ENCODE measurements at regions not wholly inside any gene's neighbourhood (a gene's known extent, or its start where the extent isn't known, plus 50 kb on each side); places are given as distances from the start of the nearest gene placed in this dataset.

DNA sequence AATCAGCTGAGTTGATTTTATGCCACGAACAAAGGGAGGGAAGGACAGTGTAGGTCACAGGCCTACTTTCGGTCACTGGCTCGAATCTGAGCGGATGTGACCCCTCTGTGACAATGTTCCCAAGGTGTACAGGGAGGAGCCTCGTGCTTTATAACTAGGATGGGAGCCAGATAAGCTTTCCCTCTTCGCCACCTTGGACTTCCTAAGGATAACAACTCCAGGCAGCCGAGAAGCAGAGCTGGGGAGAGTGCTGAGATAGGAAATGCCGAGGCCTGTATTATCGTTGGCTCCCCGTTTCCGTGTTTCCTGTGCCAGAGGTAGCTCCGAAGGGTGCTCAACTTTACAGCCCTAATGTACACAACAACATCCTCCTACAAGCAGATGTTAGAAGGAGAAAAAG, 217.8 kb upstream of the IRX3 start:
- H3K4me3 Mint-ChIP-seq = no peak overlapping the region
- H3K4me1 Mint-ChIP-seq = no peaks in the 10 kb centered on the region

GRCh38 chr16:54503856-54504219, 217.3 kb upstream of the IRX3 start:
- Mint-ChIP-seq H3K27ac (ENCODE audit: low read depth) (no peak overlapping the region), H3K9me3 (no peaks in the 10 kb centered on the region), H3K27me3 (peaks cover 28% of the 10 kb centered on the region), H3K4me1 (no peaks in the 10 kb centered on the region), H3K4me3 (no peak overlapping the region), H3K36me3 (ENCODE audit: insufficient read depth) (no peaks in the 10 kb centered on the region)
- ATAC-seq (replicated peaks; ENCODE audit: extremely low read depth, poor library complexity, severe bottlenecking) (no peak), DNase-seq (ENCODE audit: low spot score in 2 of 2) (no peak)

More for the DNA sequence above, 217.8 kb upstream of the IRX3 start:
- Mint-ChIP-seq H3K36me3 (ENCODE audit: insufficient read depth) (no peaks in the 10 kb centered on the region), H3K27me3 (peaks cover 28% of the 10 kb centered on the region), H3K9me3 (no peaks in the 10 kb centered on the region), H3K27ac (ENCODE audit: low read depth) (no peak overlapping the region)
- ATAC-seq (replicated peaks; ENCODE audit: extremely low read depth, poor library complexity, severe bottlenecking) = no peak
- no peak for DNase-seq (ENCODE audit: low spot score in 2 of 2)

DNA sequence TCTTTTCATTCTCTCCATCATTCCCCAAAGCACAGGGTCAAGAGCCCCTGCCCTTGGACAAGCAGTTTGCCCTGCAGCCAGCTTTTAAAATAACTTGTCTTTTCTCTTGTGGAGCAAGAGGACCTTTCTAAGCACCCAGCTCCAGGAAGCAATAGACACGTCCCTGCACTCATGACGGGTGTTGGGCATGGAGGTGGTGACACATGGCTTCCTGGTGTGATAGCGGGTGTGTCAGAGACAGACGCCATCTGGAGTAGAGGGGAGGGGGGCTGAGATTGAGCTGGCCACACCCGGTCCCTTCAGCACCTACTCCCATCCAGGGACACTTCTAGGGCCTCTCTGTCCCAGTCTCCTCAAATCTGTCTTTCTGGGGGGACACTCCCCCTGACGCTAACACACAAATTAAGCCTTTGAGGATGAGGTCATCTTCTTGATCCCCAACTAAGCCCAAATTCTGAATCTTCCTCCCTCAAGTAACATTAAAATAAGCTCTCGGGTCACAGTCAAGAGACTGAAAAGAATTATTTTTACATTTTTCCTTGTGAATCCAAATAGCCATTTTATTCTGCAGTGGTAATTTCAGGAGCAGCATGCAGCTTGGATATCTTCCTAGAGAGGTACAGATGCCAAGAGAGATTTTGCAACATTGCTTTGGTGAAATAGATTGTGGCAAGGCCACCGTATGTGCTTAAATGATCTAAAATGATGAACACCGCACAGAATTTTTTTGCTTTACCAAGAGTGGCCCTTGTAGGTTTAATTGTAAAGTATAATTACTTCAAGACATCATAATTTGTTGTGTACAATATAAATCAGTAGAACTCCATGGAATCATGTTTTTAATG, 216.6 kb upstream of the IRX3 start:
- Mint-ChIP-seq H3K36me3 (ENCODE audit: insufficient read depth) (no peaks in the 10 kb centered on the region), H3K27me3 (peaks cover 28% of the 10 kb centered on the region), H3K27ac (ENCODE audit: low read depth) (no peak overlapping the region), H3K9me3 (peaks cover 2% of the 10 kb centered on the region), H3K4me1 (no peaks in the 10 kb centered on the region), H3K4me3 (no peak overlapping the region)
- ATAC-seq (replicated peaks; ENCODE audit: extremely low read depth, poor library complexity, severe bottlenecking) = no peak
- DNase-seq (ENCODE audit: low spot score in 2 of 2) = no peak

GRCh38 chr16:54501797-54502196, 215.2 kb upstream of the IRX3 start:
- Mint-ChIP-seq H3K4me1 (no peaks in the 10 kb centered on the region), H3K9me3 (peaks cover 6% of the 10 kb centered on the region), H3K27ac (ENCODE audit: low read depth) (no peak overlapping the region), H3K27me3 (peaks cover 28% of the 10 kb centered on the region), H3K4me3 (no peak overlapping the region), H3K36me3 (ENCODE audit: insufficient read depth) (no peaks in the 10 kb centered on the region)
- ATAC-seq (replicated peaks; ENCODE audit: extremely low read depth, poor library complexity, severe bottlenecking) = no peak
- DNase-seq (ENCODE audit: low spot score in 2 of 2) = no peak

GRCh38 chr16:54493594-54493993, 207.0 kb upstream of the IRX3 start:
- Mint-ChIP-seq H3K4me3 (no peak overlapping the region), H3K4me1 (no peaks in the 10 kb centered on the region), H3K27me3 (peaks cover 24% of the 10 kb centered on the region), H3K36me3 (ENCODE audit: insufficient read depth) (no peaks in the 10 kb centered on the region), H3K27ac (ENCODE audit: low read depth) (no peak overlapping the region), H3K9me3 (peaks cover 6% of the 10 kb centered on the region)
- ATAC-seq (replicated peaks; ENCODE audit: extremely low read depth, poor library complexity, severe bottlenecking) = no peak
- DNase-seq (ENCODE audit: low spot score in 2 of 2) = no peak

- no peak overlapping the region for H3K27ac Mint-ChIP-seq (ENCODE audit: low read depth)
- peaks cover 2% of the 10 kb centered on the region for H3K9me3 Mint-ChIP-seq
- no peak overlapping the region for H3K4me3 Mint-ChIP-seq
- H3K36me3 Mint-ChIP-seq (ENCODE audit: insufficient read depth) = no peaks in the 10 kb centered on the region
- DNase-seq (ENCODE audit: low spot score in 2 of 2) (no peak), ATAC-seq (replicated peaks; ENCODE audit: extremely low read depth, poor library complexity, severe bottlenecking) (no peak)
- no peaks in the 10 kb centered on the region for H3K4me1 Mint-ChIP-seq
- peaks cover 24% of the 10 kb centered on the region for H3K27me3 Mint-ChIP-seq
Measured at GRCh38 chr16:54493061-54493460, 206.5 kb upstream of the IRX3 start.

DNA sequence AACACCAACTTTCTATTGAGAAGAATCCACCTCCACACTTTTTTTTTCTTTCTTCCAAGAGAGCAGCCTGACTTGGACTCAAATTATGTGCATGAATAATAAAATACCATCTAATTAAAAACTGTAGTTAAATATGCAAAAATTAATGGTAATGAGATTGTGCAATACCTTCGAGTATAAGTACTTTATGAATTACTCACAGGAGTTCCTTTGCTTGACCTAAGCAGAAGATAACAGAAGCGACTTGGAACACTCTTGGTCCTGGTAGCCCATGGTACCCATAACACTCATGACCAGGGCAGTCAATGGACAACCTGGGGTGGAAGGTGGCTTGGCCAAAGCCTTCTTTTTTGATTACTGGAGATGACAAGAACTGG, 203.5 kb upstream of the IRX3 start:
- Mint-ChIP-seq H3K4me1 (no peaks in the 10 kb centered on the region), H3K9me3 (no peaks in the 10 kb centered on the region), H3K27me3 (peaks cover 10% of the 10 kb centered on the region), H3K36me3 (ENCODE audit: insufficient read depth) (no peaks in the 10 kb centered on the region), H3K27ac (ENCODE audit: low read depth) (no peak overlapping the region), H3K4me3 (no peak overlapping the region)
- DNase-seq (ENCODE audit: low spot score in 2 of 2) = no peak
- no peak for ATAC-seq (replicated peaks; ENCODE audit: extremely low read depth, poor library complexity, severe bottlenecking)

- no peak overlapping the region for H3K27ac Mint-ChIP-seq (ENCODE audit: low read depth)
- DNase-seq (ENCODE audit: low spot score in 2 of 2) (no peak), ATAC-seq (replicated peaks; ENCODE audit: extremely low read depth, poor library complexity, severe bottlenecking) (no peak)
- no peaks in the 10 kb centered on the region for H3K4me1 Mint-ChIP-seq
- H3K36me3 Mint-ChIP-seq (ENCODE audit: insufficient read depth) = no peaks in the 10 kb centered on the region
- H3K4me3 Mint-ChIP-seq = no peak overlapping the region
- H3K27me3 Mint-ChIP-seq = peaks cover 10% of the 10 kb centered on the region
- no peaks in the 10 kb centered on the region for H3K9me3 Mint-ChIP-seq
Measured at GRCh38 chr16:54489225-54490111, 202.9 kb upstream of the IRX3 start.

- Mint-ChIP-seq H3K4me3 (no peak overlapping the region), H3K27me3 (peaks cover 10% of the 10 kb centered on the region), H3K4me1 (no peaks in the 10 kb centered on the region), H3K36me3 (ENCODE audit: insufficient read depth) (no peaks in the 10 kb centered on the region), H3K9me3 (no peaks in the 10 kb centered on the region), H3K27ac (ENCODE audit: low read depth) (no peak overlapping the region)
- ATAC-seq (replicated peaks; ENCODE audit: extremely low read depth, poor library complexity, severe bottlenecking) (no peak), DNase-seq (ENCODE audit: low spot score in 2 of 2) (no peak)
Measured at GRCh38 chr16:54488729-54489128, 202.1 kb upstream of the IRX3 start.

GRCh38 chr16:54487933-54488332, 201.3 kb upstream of the IRX3 start:
- Mint-ChIP-seq H3K4me3 (no peak overlapping the region), H3K36me3 (ENCODE audit: insufficient read depth) (no peaks in the 10 kb centered on the region), H3K4me1 (no peaks in the 10 kb centered on the region), H3K27me3 (peaks cover 10% of the 10 kb centered on the region), H3K9me3 (no peaks in the 10 kb centered on the region), H3K27ac (ENCODE audit: low read depth) (no peak overlapping the region)
- DNase-seq (ENCODE audit: low spot score in 2 of 2) (no peak), ATAC-seq (replicated peaks; ENCODE audit: extremely low read depth, poor library complexity, severe bottlenecking) (no peak)

- DNase-seq (ENCODE audit: low spot score in 2 of 2) (no peak), ATAC-seq (replicated peaks; ENCODE audit: extremely low read depth, poor library complexity, severe bottlenecking) (no peak)
- Mint-ChIP-seq H3K4me3 (no peak overlapping the region), H3K9me3 (no peaks in the 10 kb centered on the region), H3K36me3 (ENCODE audit: insufficient read depth) (no peaks in the 10 kb centered on the region), H3K27me3 (no peaks in the 10 kb centered on the region), H3K4me1 (no peaks in the 10 kb centered on the region), H3K27ac (ENCODE audit: low read depth) (no peak overlapping the region)
Measured at GRCh38 chr16:54484700-54485099, 198.1 kb upstream of the IRX3 start.

DNA sequence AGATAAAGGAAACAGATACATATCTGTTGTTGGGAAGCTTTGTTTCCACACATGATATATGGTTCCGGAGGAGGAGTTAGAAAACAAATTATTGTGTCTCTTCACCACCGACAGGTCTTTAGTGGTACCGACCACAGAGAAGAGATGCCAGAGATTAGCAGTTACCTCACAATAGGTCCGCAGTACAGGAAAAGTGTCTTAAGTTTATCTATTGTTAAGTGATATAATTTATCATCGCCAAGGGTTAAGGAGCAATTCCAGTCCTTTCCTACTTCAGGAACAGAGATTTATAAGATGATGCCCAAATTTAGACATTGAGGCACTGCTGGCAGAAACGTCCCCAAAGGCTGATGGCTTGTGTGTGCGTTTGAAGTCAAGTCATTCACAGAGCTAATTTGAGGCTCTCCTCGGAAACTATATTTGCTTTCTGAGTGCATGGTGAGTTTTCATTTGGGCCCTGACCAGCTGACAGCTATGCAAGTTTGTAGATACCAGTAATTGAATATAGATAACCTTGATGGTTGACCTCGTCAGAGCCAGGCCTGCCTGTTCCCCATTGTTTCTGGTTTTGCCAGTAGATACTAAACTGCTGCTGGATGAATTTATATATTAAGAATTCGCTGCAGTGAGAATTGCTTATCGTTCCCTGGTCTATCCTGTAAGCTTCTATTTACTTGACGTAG, 196.4 kb upstream of the IRX3 start:
- H3K27me3 Mint-ChIP-seq = no peaks in the 10 kb centered on the region
- H3K27ac Mint-ChIP-seq (ENCODE audit: low read depth) = no peak overlapping the region
- no peak for DNase-seq (ENCODE audit: low spot score in 2 of 2)
- no peaks in the 10 kb centered on the region for H3K4me1 Mint-ChIP-seq
- no peak overlapping the region for H3K4me3 Mint-ChIP-seq
- no peak for ATAC-seq (replicated peaks; ENCODE audit: extremely low read depth, poor library complexity, severe bottlenecking)
- no peaks in the 10 kb centered on the region for H3K9me3 Mint-ChIP-seq
- no peaks in the 10 kb centered on the region for H3K36me3 Mint-ChIP-seq (ENCODE audit: insufficient read depth)
